HepG2 (cell line): ENCODE measurements at regions not wholly inside any gene's neighbourhood (a gene's known extent, or its start where the extent isn't known, plus 50 kb on each side); places are given as distances from the start of the nearest gene placed in this dataset.

ENCODE experiments used
- FUBP1 ChIP-seq: sonication (generic); formaldehyde crosslinking; IDR thresholded peaks from 2 replicates; pipeline ENCODE4 v1.5.1; 2020; ENCODE audit warnings: missing genetic modification reagents, mild to moderate bottlenecking, borderline replicate concordance
- HNRNPK ChIP-seq: fragments of 200-400 bp; formaldehyde crosslinking; IDR thresholded peaks from 2 replicates; pipeline ENCODE4 v1.6.1; 2018; ENCODE audit warnings: low read length, low read depth, moderate library complexity, mild to moderate bottlenecking; ENCODE audit not compliant: poor library complexity, severe bottlenecking
- HOXA5 ChIP-seq: sonication (generic); formaldehyde crosslinking; IDR thresholded peaks from 2 replicates; pipeline ENCODE4 v1.4.0; 2020; ENCODE audit warnings: missing genetic modification reagents
- MTA1 ChIP-seq: sonication (generic); formaldehyde crosslinking; IDR thresholded peaks from 2 replicates; pipeline ENCODE4 v1.4.0; 2020; ENCODE audit warnings: missing genetic modification reagents, mild to moderate bottlenecking, borderline replicate concordance
- NFYC ChIP-seq: IDR thresholded peaks from 2 replicates; pipeline ENCODE4 v1.6.1; 2016; ENCODE audit warnings: missing genetic modification reagents, missing compliant biosample characterization
- ONECUT2 ChIP-seq: sonication (generic); formaldehyde crosslinking; IDR thresholded peaks from 2 replicates; pipeline ENCODE4 v1.4.0; 2020; ENCODE audit warnings: missing genetic modification reagents
- TBX3 ChIP-seq: fragments of 450-650 bp; IDR thresholded peaks from 2 replicates; pipeline ENCODE4 v1.6.1; 2017; ENCODE audit warnings: antibody characterized with exemption, mild to moderate bottlenecking, inconsistent platforms, borderline replicate concordance
- ZNF24 ChIP-seq: fragments of 450-650 bp; IDR thresholded peaks from 2 replicates; pipeline ENCODE4 v1.6.1; 2017; ENCODE audit warnings: antibody characterized with exemption, mild to moderate bottlenecking
- ZNF318 ChIP-seq: sonication (generic); formaldehyde crosslinking; IDR thresholded peaks from 2 replicates; pipeline ENCODE4 v1.4.0; 2020; ENCODE audit warnings: mild to moderate bottlenecking, missing genetic modification reagents
- ZNF326 ChIP-seq: sonication (generic); formaldehyde crosslinking; IDR thresholded peaks from 2 replicates; pipeline ENCODE4 v1.4.0; 2020; ENCODE audit warnings: missing genetic modification reagents, borderline replicate concordance
- ZNF792 ChIP-seq: IDR thresholded peaks from 2 replicates; pipeline ENCODE4 v1.6.1; 2016
- TF ChIP-seq, protein P1 (sequence below): sonication (generic); formaldehyde crosslinking; IDR thresholded peaks from 2 replicates; pipeline ENCODE4 v1.4.0; 2020; ENCODE audit warnings: missing genetic modification reagents, low read depth, mild to moderate bottlenecking, borderline replicate concordance
- TF ChIP-seq, protein P2 (sequence below): sonication (generic); formaldehyde crosslinking; IDR thresholded peaks from 2 replicates; pipeline ENCODE4 v1.4.0; 2020; ENCODE audit warnings: missing genetic modification reagents, mild to moderate bottlenecking, borderline replicate concordance

- no peak for TF ChIP-seq ZNF318 (CRISPR knock-in tag)
- TF ChIP-seq, protein P1, sequence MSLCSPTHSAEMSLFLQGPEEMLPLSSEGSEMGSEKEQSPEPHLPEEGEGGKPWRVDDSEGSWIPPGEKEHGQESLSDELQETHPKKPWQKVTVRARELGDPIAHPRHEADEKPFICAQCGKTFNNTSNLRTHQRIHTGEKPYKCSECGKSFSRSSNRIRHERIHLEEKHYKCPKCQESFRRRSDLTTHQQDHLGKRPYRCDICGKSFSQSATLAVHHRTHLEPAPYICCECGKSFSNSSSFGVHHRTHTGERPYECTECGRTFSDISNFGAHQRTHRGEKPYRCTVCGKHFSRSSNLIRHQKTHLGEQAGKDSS (CRISPR knock-in tag), result no peak
- TF ChIP-seq ZNF24, result 0 out of 2 replicates have a peak, but pooled peaks have one; percentile 48
- no peak for TF ChIP-seq ZNF326
- TF ChIP-seq FUBP1 (CRISPR knock-in tag), result no peak
- peak; percentile 81 for TF ChIP-seq ONECUT2 (CRISPR knock-in tag)
- TF ChIP-seq ZNF792 (CRISPR knock-in tag), result no peak
- no peak for TF ChIP-seq NFYC
- TF ChIP-seq MTA1 (CRISPR knock-in tag), result no peak
- TF ChIP-seq HOXA5, result no peak
- no peak for TF ChIP-seq HNRNPK
- TF ChIP-seq, protein P2, sequence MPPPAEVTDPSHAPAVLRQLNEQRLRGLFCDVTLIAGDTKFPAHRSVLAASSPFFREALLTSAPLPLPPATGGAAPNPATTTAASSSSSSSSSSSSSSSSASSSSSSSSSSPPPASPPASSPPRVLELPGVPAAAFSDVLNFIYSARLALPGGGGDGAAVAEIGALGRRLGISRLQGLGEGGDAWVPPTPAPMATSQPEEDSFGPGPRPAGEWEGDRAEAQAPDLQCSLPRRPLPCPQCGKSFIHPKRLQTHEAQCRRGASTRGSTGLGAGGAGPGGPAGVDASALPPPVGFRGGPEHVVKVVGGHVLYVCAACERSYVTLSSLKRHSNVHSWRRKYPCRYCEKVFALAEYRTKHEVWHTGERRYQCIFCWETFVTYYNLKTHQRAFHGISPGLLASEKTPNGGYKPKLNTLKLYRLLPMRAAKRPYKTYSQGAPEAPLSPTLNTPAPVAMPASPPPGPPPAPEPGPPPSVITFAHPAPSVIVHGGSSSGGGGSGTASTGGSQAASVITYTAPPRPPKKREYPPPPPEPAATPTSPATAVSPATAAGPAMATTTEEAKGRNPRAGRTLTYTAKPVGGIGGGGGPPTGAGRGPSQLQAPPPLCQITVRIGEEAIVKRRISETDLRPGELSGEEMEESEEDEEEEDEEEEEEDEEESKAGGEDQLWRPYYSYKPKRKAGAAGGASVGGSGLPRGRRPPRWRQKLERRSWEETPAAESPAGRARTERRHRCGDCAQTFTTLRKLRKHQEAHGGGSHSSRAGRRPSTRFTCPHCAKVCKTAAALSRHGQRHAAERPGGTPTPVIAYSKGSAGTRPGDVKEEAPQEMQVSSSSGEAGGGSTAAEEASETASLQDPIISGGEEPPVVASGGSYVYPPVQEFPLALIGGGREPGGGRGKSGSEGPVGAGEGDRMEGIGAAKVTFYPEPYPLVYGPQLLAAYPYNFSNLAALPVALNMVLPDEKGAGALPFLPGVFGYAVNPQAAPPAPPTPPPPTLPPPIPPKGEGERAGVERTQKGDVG (CRISPR knock-in tag), result no peak; the same call in 1 of the 2 replicates
- peak; percentile 74; the same call in 1 of the 2 replicates for TF ChIP-seq TBX3
These were observed 195.4 kb upstream of the ARL4C start (continued) for GRCh38 chr2:234691968-234692955.
